ENCODE measurements at regions not wholly inside any gene's neighbourhood (a gene's known extent, or its start where the extent isn't known, plus 50 kb on each side); places are given as distances from the start of the nearest gene placed in this dataset.

DNA sequence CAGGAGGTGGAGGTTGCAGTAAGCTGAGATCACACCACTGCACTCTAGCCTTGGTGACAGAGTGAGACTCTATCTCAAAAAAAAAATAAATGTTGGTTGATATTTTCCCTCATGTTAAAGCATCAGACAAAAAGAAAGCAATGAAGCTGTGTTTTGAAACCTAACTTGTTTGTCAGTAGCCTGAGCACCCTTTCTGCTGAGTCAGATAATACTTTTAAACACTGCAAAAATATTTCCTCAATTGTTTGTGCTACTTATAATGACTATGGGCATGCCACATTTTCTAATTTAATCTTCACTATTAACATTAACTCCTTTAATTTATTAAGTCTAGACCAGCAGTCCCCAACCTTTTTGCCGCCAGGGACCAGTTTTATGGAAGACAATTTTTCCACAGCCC, 236.3 kb upstream of the AGAP1 start:
- TF ChIP-seq, protein P1, sequence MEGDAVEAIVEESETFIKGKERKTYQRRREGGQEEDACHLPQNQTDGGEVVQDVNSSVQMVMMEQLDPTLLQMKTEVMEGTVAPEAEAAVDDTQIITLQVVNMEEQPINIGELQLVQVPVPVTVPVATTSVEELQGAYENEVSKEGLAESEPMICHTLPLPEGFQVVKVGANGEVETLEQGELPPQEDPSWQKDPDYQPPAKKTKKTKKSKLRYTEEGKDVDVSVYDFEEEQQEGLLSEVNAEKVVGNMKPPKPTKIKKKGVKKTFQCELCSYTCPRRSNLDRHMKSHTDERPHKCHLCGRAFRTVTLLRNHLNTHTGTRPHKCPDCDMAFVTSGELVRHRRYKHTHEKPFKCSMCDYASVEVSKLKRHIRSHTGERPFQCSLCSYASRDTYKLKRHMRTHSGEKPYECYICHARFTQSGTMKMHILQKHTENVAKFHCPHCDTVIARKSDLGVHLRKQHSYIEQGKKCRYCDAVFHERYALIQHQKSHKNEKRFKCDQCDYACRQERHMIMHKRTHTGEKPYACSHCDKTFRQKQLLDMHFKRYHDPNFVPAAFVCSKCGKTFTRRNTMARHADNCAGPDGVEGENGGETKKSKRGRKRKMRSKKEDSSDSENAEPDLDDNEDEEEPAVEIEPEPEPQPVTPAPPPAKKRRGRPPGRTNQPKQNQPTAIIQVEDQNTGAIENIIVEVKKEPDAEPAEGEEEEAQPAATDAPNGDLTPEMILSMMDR (conservative IDR thresholded peaks at IDR 0.05 in 1 of 2, IDR thresholded peaks at IDR 0.05 in 1 of 2; ENCODE audit: extremely low read depth in 1 of 2, insufficient read depth in 1 of 2, low read depth in 1 of 2, low read length in 2 of 2), result no peak
- no peak for TF ChIP-seq EZH2 (IDR thresholded peaks at IDR 0.05; ENCODE audit: borderline replicate concordance, low read length)
